ENCODE measurements at regions not wholly inside any gene's neighbourhood (a gene's known extent, or its start where the extent isn't known, plus 50 kb on each side); places are given as distances from the start of the nearest gene placed in this dataset.

GRCh38 chr19:32130332-32130731, 215.1 kb upstream of the ZNF507 start:
- TF ChIP-seq POLR2A (IDR thresholded peaks at IDR 0.05; ENCODE audit: low read depth, low read length) = no peak
- TF ChIP-seq POLR2AphosphoS5 (IDR thresholded peaks at IDR 0.05; ENCODE audit: low read depth, low read length) = no peak
- no peak for TF ChIP-seq PAX5 (IDR thresholded peaks at IDR 0.05; ENCODE audit: insufficient read depth, low read length, severe bottlenecking)
